GM18505 (cell line): ENCODE measurements at regions not wholly inside any gene's neighbourhood (a gene's known extent, or its start where the extent isn't known, plus 50 kb on each side); places are given as distances from the start of the nearest gene placed in this dataset.
"Not testable (repeated sequence)": the region's sequence is repeated elsewhere in the genome, so short reads cannot be mapped to it uniquely, and the experiment has no call there.

Experiments
- ATAC-seq: cut with Tn5 transposase; IDR thresholded peaks from one replicate; pipeline ENCODE4 v1.9.1; 2021; ENCODE audit not compliant: unreplicated experiment
- POLR2A ChIP-seq: IDR thresholded peaks from 4 replicates; pipeline ENCODE4 v1.6.1; 2011; ENCODE audit warnings: borderline replicate concordance; ENCODE audit not compliant: insufficient read depth, insufficient read length; ENCODE audit errors: extremely low read depth

- TF ChIP-seq POLR2A: no peak
- ATAC-seq: no peak
Measured at GRCh38 chr13:87124785-87125074, 546.4 kb upstream of the SLITRK5 start.

GRCh38 chr13:87128036-87128435 is 543.1 kb upstream of the SLITRK5 start:
- ATAC-seq: no peak
- TF ChIP-seq POLR2A: no peak

GRCh38 chr13:87128491-87128890 is 542.7 kb upstream of the SLITRK5 start:
- no peak for TF ChIP-seq POLR2A
- no peak for ATAC-seq

- TF ChIP-seq POLR2A: no peak
- no peak for ATAC-seq
Measured at GRCh38 chr13:87129602-87130300, 541.4 kb upstream of the SLITRK5 start.

GRCh38 chr13:87130423-87130822 is 540.7 kb upstream of the SLITRK5 start:
- no peak for TF ChIP-seq POLR2A
- ATAC-seq: no peak

- ATAC-seq: no peak
- no peak for TF ChIP-seq POLR2A
Measured at GRCh38 chr13:87131611-87132010, 539.6 kb upstream of the SLITRK5 start.

GRCh38 chr13:87138866-87139265 is 532.3 kb upstream of the SLITRK5 start:
- no peak for ATAC-seq
- TF ChIP-seq POLR2A: no peak

GRCh38 chr13:87147076-87147475 is 524.1 kb upstream of the SLITRK5 start:
- no peak for TF ChIP-seq POLR2A
- ATAC-seq: no peak

GRCh38 chr13:87153371-87153770 is 517.8 kb upstream of the SLITRK5 start:
- no peak for ATAC-seq
- no peak for TF ChIP-seq POLR2A

GRCh38 chr13:87166348-87166747 is 504.8 kb upstream of the SLITRK5 start:
- no peak for TF ChIP-seq POLR2A
- no peak for ATAC-seq

- no peak for TF ChIP-seq POLR2A
- ATAC-seq: no peak
Measured at GRCh38 chr13:87168390-87168789, 502.8 kb upstream of the SLITRK5 start.

GRCh38 chr13:87169337-87169736 is 501.8 kb upstream of the SLITRK5 start:
- no peak for TF ChIP-seq POLR2A
- no peak for ATAC-seq

GRCh38 chr13:87172166-87172835 is 498.9 kb upstream of the SLITRK5 start:
- TF ChIP-seq POLR2A: no peak
- ATAC-seq: no peak

GRCh38 chr13:87185138-87185537 is 486.0 kb upstream of the SLITRK5 start:
- not testable (repeated sequence) for ATAC-seq

GRCh38 chr13:87186647-87187046 is 484.5 kb upstream of the SLITRK5 start:
- ATAC-seq: not testable (repeated sequence)

- ATAC-seq: not testable (repeated sequence)
Measured at GRCh38 chr13:87191485-87191884, 479.7 kb upstream of the SLITRK5 start.
